Keratinocyte (primary cell): ENCODE measurements at regions not wholly inside any gene's neighbourhood (a gene's known extent, or its start where the extent isn't known, plus 50 kb on each side); places are given as distances from the start of the nearest gene placed in this dataset.

Experiments used
- DNase-seq: peaks from one replicate; pipeline ENCODE4 v3.0.0-alpha.2; 2011; ENCODE audit warnings: low read depth, missing footprints, low spot score
- FAIRE-seq: peaks from 2 replicates; lab custom pipeline; 2011; peaks lifted over from hg19 to GRCh38; lab: Jason Lieb, UNC
- H2AFZ ChIP-seq: 2 replicates; pipeline ENCODE4 v1.6.0; 2012; ENCODE audit warnings: low read length, control low read depth, inconsistent platforms; ENCODE audit not compliant: control insufficient read depth
- H3K27ac ChIP-seq: 2 replicates; pipeline ENCODE4 v1.5.1; 2011; ENCODE audit warnings: low read length; ENCODE audit not compliant: control insufficient read depth, insufficient read depth
- H3K27me3 ChIP-seq: 3 replicates; pipeline ENCODE4 v1.6.0; 2011; ENCODE audit warnings: low read length; ENCODE audit not compliant: control insufficient read depth, insufficient read depth; ENCODE audit errors: extremely low read depth
- H3K36me3 ChIP-seq, 2 experiments: 2 replicates in 1 of 2; 3 replicates in 1 of 2; pipeline ENCODE4 v1.5.1; 2011; ENCODE audit warnings: low read length in 2 of 2, mild to moderate bottlenecking in 1 of 2; ENCODE audit not compliant: control insufficient read depth in 2 of 2, insufficient read depth in 2 of 2; ENCODE audit errors: extremely low read depth in 1 of 2
- H3K4me1 ChIP-seq: 3 replicates; pipeline ENCODE4 v1.5.1; 2011; ENCODE audit warnings: low read length; ENCODE audit not compliant: control insufficient read depth, insufficient read depth; ENCODE audit errors: extremely low read depth
- H3K4me2 ChIP-seq: 3 replicates; pipeline ENCODE4 v1.6.0; 2011; ENCODE audit warnings: low read depth, low read length; ENCODE audit not compliant: control insufficient read depth, insufficient read depth; ENCODE audit errors: extremely low read depth
- H3K4me3 ChIP-seq, 3 experiments: fragments of 200-600 bp in 1 of 3; sonication (generic) in 1 of 3; 2 replicates in 2 of 3; 3 replicates in 1 of 3; pipeline ENCODE4 v1.5.1; 2011 to 2016; ENCODE audit warnings: low read length in 3 of 3, mild to moderate bottlenecking in 3 of 3, control low read depth in 2 of 3, inconsistent platforms in 1 of 3, low read depth in 1 of 3, mixed read lengths in 1 of 3, mixed run types in 1 of 3, moderate library complexity in 1 of 3; ENCODE audit not compliant: control insufficient read depth in 2 of 3, insufficient read depth in 2 of 3; ENCODE audit errors: extremely low read depth in 1 of 3
- H3K79me2 ChIP-seq: 2 replicates; pipeline ENCODE4 v1.6.0; 2012; ENCODE audit warnings: low read length; ENCODE audit not compliant: control insufficient read depth, insufficient read depth
- H3K9ac ChIP-seq: 3 replicates; pipeline ENCODE4 v1.6.0; 2011; ENCODE audit warnings: low read length; ENCODE audit not compliant: control insufficient read depth, insufficient read depth; ENCODE audit errors: extremely low read depth
- H3K9me1 ChIP-seq: 3 replicates; pipeline ENCODE4 v1.6.0; 2011; ENCODE audit warnings: low read length; ENCODE audit not compliant: control insufficient read depth, insufficient read depth; ENCODE audit errors: extremely low read depth
- H3K9me3 ChIP-seq: 2 replicates; pipeline ENCODE4 v1.5.1; 2012; ENCODE audit warnings: low read depth, low read length; ENCODE audit not compliant: control insufficient read depth
- H4K20me1 ChIP-seq: 3 replicates; pipeline ENCODE4 v1.6.0; 2011; ENCODE audit warnings: low read length; ENCODE audit not compliant: control insufficient read depth, insufficient read depth; ENCODE audit errors: extremely low read depth
- EZH2 ChIP-seq: IDR thresholded peaks from one replicate; pipeline ENCODE4 v1.6.1; 2012; ENCODE audit warnings: inconsistent platforms, mild to moderate bottlenecking, low read length, moderate library complexity
- dilution Hi-C: fragments of 300-500 bp; cut with MboI; formaldehyde crosslinking; loops from one replicate; pipeline ENCODE4 v1.7.0; 2020; ENCODE audit warnings: low sequenced_read_pairs; ENCODE audit not compliant: extremely low pct_ligation_motif_present
- TF ChIP-seq, protein P1 (sequence below), 3 experiments: IDR thresholded peaks in 1 of 3; conservative IDR thresholded peaks in 1 of 3; optimal IDR thresholded peaks in 1 of 3; 2 replicates in 2 of 3; 3 replicates in 1 of 3; pipeline versions ENCODE3 to v1.5.1; 2011; ENCODE audit warnings: low read length in 3 of 3, mild to moderate bottlenecking in 3 of 3, moderate library complexity in 2 of 3, control low read depth in 1 of 3, inconsistent platforms in 1 of 3; ENCODE audit not compliant: insufficient read depth in 2 of 3; ENCODE audit errors: extremely low read depth in 1 of 3

- Histone ChIP-seq H3K4me3 (no peak overlapping the region), H3K36me3 (no peaks in the 10 kb centered on the region), H3K27ac (no peak overlapping the region), H3K9ac (no peak overlapping the region), H3K9me3 (no peaks in the 10 kb centered on the region), H2AFZ (no peak overlapping the region), H3K9me1 (no peaks in the 10 kb centered on the region), H3K4me1 (no peaks in the 10 kb centered on the region), H3K27me3 (no peaks in the 10 kb centered on the region), H3K79me2 (no peaks in the 10 kb centered on the region), H3K4me2 (no peak overlapping the region), H4K20me1 (no peaks in the 10 kb centered on the region)
- FAIRE-seq (no peak), DNase-seq (no peak)
- TF ChIP-seq, protein P1, sequence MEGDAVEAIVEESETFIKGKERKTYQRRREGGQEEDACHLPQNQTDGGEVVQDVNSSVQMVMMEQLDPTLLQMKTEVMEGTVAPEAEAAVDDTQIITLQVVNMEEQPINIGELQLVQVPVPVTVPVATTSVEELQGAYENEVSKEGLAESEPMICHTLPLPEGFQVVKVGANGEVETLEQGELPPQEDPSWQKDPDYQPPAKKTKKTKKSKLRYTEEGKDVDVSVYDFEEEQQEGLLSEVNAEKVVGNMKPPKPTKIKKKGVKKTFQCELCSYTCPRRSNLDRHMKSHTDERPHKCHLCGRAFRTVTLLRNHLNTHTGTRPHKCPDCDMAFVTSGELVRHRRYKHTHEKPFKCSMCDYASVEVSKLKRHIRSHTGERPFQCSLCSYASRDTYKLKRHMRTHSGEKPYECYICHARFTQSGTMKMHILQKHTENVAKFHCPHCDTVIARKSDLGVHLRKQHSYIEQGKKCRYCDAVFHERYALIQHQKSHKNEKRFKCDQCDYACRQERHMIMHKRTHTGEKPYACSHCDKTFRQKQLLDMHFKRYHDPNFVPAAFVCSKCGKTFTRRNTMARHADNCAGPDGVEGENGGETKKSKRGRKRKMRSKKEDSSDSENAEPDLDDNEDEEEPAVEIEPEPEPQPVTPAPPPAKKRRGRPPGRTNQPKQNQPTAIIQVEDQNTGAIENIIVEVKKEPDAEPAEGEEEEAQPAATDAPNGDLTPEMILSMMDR (optimal IDR thresholded peaks at IDR 0.05 in 1 of 3, IDR thresholded peaks at IDR 0.05 in 1 of 3, conservative IDR thresholded peaks at IDR 0.05 in 1 of 3; ENCODE audit: extremely low read depth in 1 of 3, insufficient read depth in 2 of 3, low read length in 3 of 3) = no peak
- TF ChIP-seq EZH2 = no peak
- dilution Hi-C loops = no loop called here
Measured at GRCh38 chr5:38752622-38753021, 93.2 kb upstream of the OSMR start.

DNA sequence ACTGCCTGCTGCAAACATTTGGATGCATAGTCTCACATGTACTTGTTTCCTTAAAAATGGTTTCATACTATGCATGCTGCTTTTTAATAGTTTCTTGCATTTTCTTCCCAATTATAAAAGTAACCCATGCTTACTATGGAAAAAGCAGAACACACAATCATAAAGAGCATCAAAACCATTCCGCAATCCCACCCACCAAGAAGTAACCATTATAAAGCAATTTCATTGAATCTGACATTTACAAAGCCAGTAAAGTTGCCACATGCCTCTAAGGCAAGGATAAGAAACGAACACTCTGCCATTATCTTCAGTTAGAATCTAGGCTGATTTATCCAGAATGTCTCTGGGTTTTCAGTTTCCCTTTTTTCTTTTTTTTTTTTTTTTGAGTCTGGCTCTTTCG, 92.7 kb upstream of the OSMR start:
- Histone ChIP-seq H4K20me1 (no peaks in the 10 kb centered on the region), H3K4me3 (no peak overlapping the region), H3K27me3 (no peaks in the 10 kb centered on the region), H3K27ac (no peak overlapping the region), H3K79me2 (no peaks in the 10 kb centered on the region), H2AFZ (no peak overlapping the region), H3K4me1 (no peaks in the 10 kb centered on the region), H3K9ac (no peak overlapping the region), H3K4me2 (no peak overlapping the region), H3K9me1 (no peaks in the 10 kb centered on the region), H3K9me3 (no peaks in the 10 kb centered on the region), H3K36me3 (no peaks in the 10 kb centered on the region)
- TF ChIP-seq, protein P1 (optimal IDR thresholded peaks at IDR 0.05 in 1 of 3, IDR thresholded peaks at IDR 0.05 in 1 of 3, conservative IDR thresholded peaks at IDR 0.05 in 1 of 3; ENCODE audit: extremely low read depth in 1 of 3, insufficient read depth in 2 of 3, low read length in 3 of 3) = no peak
- TF ChIP-seq EZH2 = no peak
- DNase-seq = no peak
- dilution Hi-C loops = no loop called here
- FAIRE-seq = no peak
